IMR-90 (cell line): ENCODE measurements at regions not wholly inside any gene's neighbourhood (a gene's known extent, or its start where the extent isn't known, plus 50 kb on each side); places are given as distances from the start of the nearest gene placed in this dataset.

Experiments
- ATAC-seq: fragments of 200-7000 bp; cut with Tn5 transposase; 2 replicates; pipeline ENCODE4 v1.9.1; 2020; ENCODE audit warnings: low read depth, mild to moderate bottlenecking, moderate library complexity
- BruUV-seq: library from RNA; stranded (reverse); fragments of 400-500 nt; replicated peaks from 2 replicates; lab custom pipeline; 2021; lab: Mats Ljungman, UMichigan
- CTCF ChIA-PET: fragments of 300-600 bp; formaldehyde crosslinking; extraction: SDS; loops from one replicate; lab custom pipeline; 2021; ENCODE audit warnings: antibody characterized with exemption; lab: Yijun Ruan, JAX
- POLR2A ChIA-PET: fragments of 300-600 bp; sonication (Branson Sonifier 250); formaldehyde crosslinking; loops from one replicate; lab custom pipeline; 2022; ENCODE audit warnings: antibody characterized with exemption; ENCODE audit not compliant: unreplicated experiment; lab: Charles Lee
- DNase-seq: peaks from one replicate; pipeline ENCODE4 v3.0.0; 2013
- H2AFZ ChIP-seq: replicated peaks from 2 replicates; pipeline ENCODE3; 2013; ENCODE audit warnings: low read length, mild to moderate bottlenecking; ENCODE audit not compliant: poor library complexity
- H2AK5ac ChIP-seq: 2 replicates; pipeline ENCODE4 v1.6.1; 2013; ENCODE audit warnings: low read depth, low read length, inconsistent platforms
- H2AK9ac ChIP-seq: replicated peaks from 2 replicates; pipeline ENCODE3; 2013; ENCODE audit warnings: mild to moderate bottlenecking, low read depth, low read length, moderate library complexity; ENCODE audit not compliant: poor library complexity
- H2BK120ac ChIP-seq: 2 replicates; pipeline ENCODE4 v1.6.1; 2013; ENCODE audit warnings: low read depth, low read length, inconsistent platforms
- H2BK15ac ChIP-seq: 3 replicates; pipeline ENCODE4 v1.6.1; 2013; ENCODE audit warnings: low read depth, low read length, inconsistent platforms
- H2BK20ac ChIP-seq: 2 replicates; pipeline ENCODE4 v1.6.1; 2013; ENCODE audit warnings: low read depth, mild to moderate bottlenecking, inconsistent platforms, low read length, moderate library complexity
- H2BK5ac ChIP-seq: 2 replicates; pipeline ENCODE4 v1.6.1; 2013; ENCODE audit warnings: mild to moderate bottlenecking, low read depth, low read length, inconsistent platforms; ENCODE audit not compliant: poor library complexity, severe bottlenecking
- H3K14ac ChIP-seq: replicated peaks from 2 replicates; pipeline ENCODE4 v1.6.1; 2013; ENCODE audit warnings: low read depth, low read length, inconsistent platforms
- H3K18ac ChIP-seq: 2 replicates; pipeline ENCODE4 v1.6.1; 2013; ENCODE audit warnings: low read depth, low read length, control low read depth
- H3K23ac ChIP-seq: 2 replicates; pipeline ENCODE4 v1.6.1; 2013; ENCODE audit warnings: low read depth, low read length, inconsistent platforms
- H3K27ac ChIP-seq: 2 replicates; pipeline ENCODE4 v1.5.1; 2013; ENCODE audit warnings: mild to moderate bottlenecking, control low read depth, low read length; ENCODE audit not compliant: insufficient read depth
- H3K27me3 ChIP-seq: 2 replicates; pipeline ENCODE4 v1.6.1; 2013; ENCODE audit warnings: low read length; ENCODE audit not compliant: control insufficient read depth, insufficient read depth
- H3K36me3 ChIP-seq: 2 replicates; pipeline ENCODE4 v1.6.1; 2013; ENCODE audit warnings: low read length, mixed read lengths; ENCODE audit not compliant: control insufficient read depth, insufficient read depth
- H3K4ac ChIP-seq: 2 replicates; pipeline ENCODE4 v1.6.1; 2013; ENCODE audit warnings: low read depth, low read length, inconsistent platforms
- H3K4me1 ChIP-seq: 2 replicates; pipeline ENCODE4 v1.6.1; 2013; ENCODE audit warnings: low read length, mixed read lengths; ENCODE audit not compliant: control insufficient read depth, insufficient read depth
- H3K4me2 ChIP-seq: 2 replicates; pipeline ENCODE4 v1.6.1; 2013; ENCODE audit warnings: low read depth, mild to moderate bottlenecking, control low read depth, low read length, moderate library complexity
- H3K4me3 ChIP-seq: 2 replicates; pipeline ENCODE4 v1.5.1; 2013; ENCODE audit warnings: low read depth, mild to moderate bottlenecking, control low read depth, low read length, moderate library complexity; ENCODE audit not compliant: insufficient read depth
- H3K56ac ChIP-seq: 2 replicates; pipeline ENCODE4 v1.6.1; 2013; ENCODE audit warnings: low read length, inconsistent platforms; ENCODE audit not compliant: insufficient read depth; ENCODE audit errors: extremely low read depth
- H3K79me1 ChIP-seq, 2 experiments: 2 replicates each; pipeline ENCODE4 v1.6.1; 2013; ENCODE audit warnings: low read length in 2 of 2, inconsistent platforms in 1 of 2, low read depth in 1 of 2
- H3K9ac ChIP-seq: 2 replicates; pipeline ENCODE4 v1.6.1; 2013; ENCODE audit warnings: low read depth, low read length, control low read depth
- H3K9me1 ChIP-seq: 2 replicates; pipeline ENCODE4 v1.6.1; 2013; ENCODE audit warnings: low read length, inconsistent platforms; ENCODE audit not compliant: insufficient read depth
- H3K9me3 ChIP-seq: 2 replicates; pipeline ENCODE4 v1.6.1; 2013; ENCODE audit warnings: low read length; ENCODE audit not compliant: control insufficient read depth, insufficient read depth
- H4K20me1 ChIP-seq: 2 replicates; pipeline ENCODE4 v1.6.1; 2013; ENCODE audit warnings: low read length, inconsistent platforms; ENCODE audit not compliant: insufficient read depth
- H4K5ac ChIP-seq: 2 replicates; pipeline ENCODE4 v1.6.1; 2013; ENCODE audit warnings: mild to moderate bottlenecking, low read depth, low read length, control low read depth
- H4K8ac ChIP-seq, 2 experiments: 2 replicates each; pipeline ENCODE4 v1.6.1; 2013; ENCODE audit warnings: low read depth in 2 of 2, low read length in 2 of 2, control low read depth in 1 of 2, inconsistent platforms in 1 of 2
- H4K91ac ChIP-seq: 2 replicates; pipeline ENCODE4 v1.6.1; 2013; ENCODE audit warnings: low read depth, low read length, inconsistent platforms; ENCODE audit not compliant: insufficient read depth
- BHLHE40 ChIP-seq: fragments of 150-350 bp; IDR thresholded peaks from 2 replicates; pipeline ENCODE4 v1.6.1; 2016; ENCODE audit warnings: mild to moderate bottlenecking, low read depth, low read length
- CHD1 ChIP-seq: IDR thresholded peaks from 2 replicates; pipeline ENCODE4 v1.6.1; 2012; ENCODE audit warnings: low read depth, low read length, improper control_type of control experiment
- MAFK ChIP-seq: IDR thresholded peaks from 2 replicates; pipeline ENCODE4 v1.6.1; 2012; ENCODE audit warnings: low read depth, low read length, improper control_type of control experiment
- MAZ ChIP-seq: IDR thresholded peaks from 2 replicates; pipeline ENCODE4 v1.6.1; 2012; ENCODE audit warnings: low read depth, mild to moderate bottlenecking, low read length, improper control_type of control experiment, moderate library complexity, borderline replicate concordance
- NFE2L2 ChIP-seq: fragments of 150-350 bp; IDR thresholded peaks from 2 replicates; pipeline ENCODE4 v1.6.1; 2016; ENCODE audit warnings: low read depth, mild to moderate bottlenecking, low read length
- POLR2A ChIP-seq: IDR thresholded peaks from 2 replicates; pipeline ENCODE4 v1.6.1; 2012; ENCODE audit warnings: mild to moderate bottlenecking, low read depth, low read length
- WGBS, 2 experiments: methylation state at CpG; one replicate each; pipeline versions ENCODE4 v1.1.5 to v1.1.7; 2013; ENCODE audit warnings: missing lambda C conversion rate in 2 of 2; ENCODE audit not compliant: insufficient read length in 1 of 2; ENCODE audit errors: extremely low coverage in 2 of 2; 5-methylcytosine and 5-hydroxymethylcytosine counted together
- dilution Hi-C: fragments of 300-500 bp; cut with HindIII; formaldehyde crosslinking; loops from one replicate; pipeline ENCODE4 v1.14.3; 2018; ENCODE audit warnings: low sequenced_read_pairs; ENCODE audit not compliant: unreplicated experiment
- in situ Hi-C: fragments of 300-500 bp; cut with MboI; formaldehyde crosslinking; loops from 3 replicates; pipeline ENCODE4 v1.14.3; 2019; ENCODE audit warnings: low sequenced_read_pairs, inconsistent platforms, mixed read lengths
- intact Hi-C: fragments of 100-400 bp; cut with micrococcal nuclease; formaldehyde crosslinking; loops from 2 replicates; pipeline ENCODE4 v1.10.0; 2022
- TF ChIP-seq, protein P1 (sequence below): fragments of 150-350 bp; IDR thresholded peaks from 2 replicates; pipeline ENCODE4 v1.6.1; 2016; ENCODE audit warnings: low read depth, mild to moderate bottlenecking, low read length, moderate library complexity, borderline replicate concordance
- TF ChIP-seq, protein P2 (sequence below): fragments of 150-350 bp; IDR thresholded peaks from 2 replicates; pipeline ENCODE4 v1.6.1; 2017; ENCODE audit warnings: mild to moderate bottlenecking, antibody characterized with exemption, low read length, low read depth

GRCh38 chr1:42033629-42034028, 114.9 kb upstream of the HIVEP3 start:
- Histone ChIP-seq H2BK5ac (no peak overlapping the region), H3K36me3 (no peaks in the 10 kb centered on the region), H3K9ac (no peak overlapping the region), H3K79me1 (peaks cover 0 to 3% of the 10 kb centered on the region in 2 experiments; a peak in 2 of 4 replicates), H2BK20ac (no peak overlapping the region), H3K4me1 (peaks cover 5% of the 10 kb centered on the region), H3K4me2 (no peak overlapping the region), H3K23ac (no peak overlapping the region), H2BK120ac (no peak overlapping the region), H4K5ac (no peak overlapping the region), H3K9me1 (no peaks in the 10 kb centered on the region), H4K20me1 (no peaks in the 10 kb centered on the region), H3K14ac (no peak overlapping the region), H2AK9ac (no peak overlapping the region), H3K4me3 (no peak overlapping the region), H2AFZ (no peak overlapping the region), H2BK15ac (no peak overlapping the region), H3K9me3 (no peaks in the 10 kb centered on the region), H3K18ac (no peak overlapping the region), H3K27me3 (peaks cover 8% of the 10 kb centered on the region; the same call in 1 of the 2 replicates), H3K27ac (no peak overlapping the region), H4K8ac (no peak overlapping the region), H3K4ac (no peak overlapping the region), H2AK5ac (no peak overlapping the region), H4K91ac (no peak overlapping the region), H3K56ac (no peak overlapping the region)
- TF ChIP-seq MAZ, result no peak
- TF ChIP-seq NFE2L2, result no peak
- TF ChIP-seq, protein P1, sequence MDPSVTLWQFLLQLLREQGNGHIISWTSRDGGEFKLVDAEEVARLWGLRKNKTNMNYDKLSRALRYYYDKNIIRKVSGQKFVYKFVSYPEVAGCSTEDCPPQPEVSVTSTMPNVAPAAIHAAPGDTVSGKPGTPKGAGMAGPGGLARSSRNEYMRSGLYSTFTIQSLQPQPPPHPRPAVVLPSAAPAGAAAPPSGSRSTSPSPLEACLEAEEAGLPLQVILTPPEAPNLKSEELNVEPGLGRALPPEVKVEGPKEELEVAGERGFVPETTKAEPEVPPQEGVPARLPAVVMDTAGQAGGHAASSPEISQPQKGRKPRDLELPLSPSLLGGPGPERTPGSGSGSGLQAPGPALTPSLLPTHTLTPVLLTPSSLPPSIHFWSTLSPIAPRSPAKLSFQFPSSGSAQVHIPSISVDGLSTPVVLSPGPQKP, result no peak
- TF ChIP-seq, protein P2, sequence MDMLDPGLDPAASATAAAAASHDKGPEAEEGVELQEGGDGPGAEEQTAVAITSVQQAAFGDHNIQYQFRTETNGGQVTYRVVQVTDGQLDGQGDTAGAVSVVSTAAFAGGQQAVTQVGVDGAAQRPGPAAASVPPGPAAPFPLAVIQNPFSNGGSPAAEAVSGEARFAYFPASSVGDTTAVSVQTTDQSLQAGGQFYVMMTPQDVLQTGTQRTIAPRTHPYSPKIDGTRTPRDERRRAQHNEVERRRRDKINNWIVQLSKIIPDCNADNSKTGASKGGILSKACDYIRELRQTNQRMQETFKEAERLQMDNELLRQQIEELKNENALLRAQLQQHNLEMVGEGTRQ, result no peak
- TF ChIP-seq MAFK, result no peak
- TF ChIP-seq CHD1, result no peak
- no peak for TF ChIP-seq POLR2A
- no peak for TF ChIP-seq BHLHE40
- WGBS, 2 experiments, result no CpG with 5 or more reads among the region's 1 CpG
- ChIA-PET CTCF (no interaction called here), POLR2A (no interaction called here)
- no peak for ATAC-seq
- BruUV-seq, result no TSS peak
- in situ Hi-C loops, result no loop called here
- no peak for DNase-seq
- intact Hi-C loops, result no loop called here
- dilution Hi-C loops, result no loop called here
